RWPE2 (cell line): ENCODE measurements at regions not wholly inside any gene's neighbourhood (a gene's known extent, or its start where the extent isn't known, plus 50 kb on each side); places are given as distances from the start of the nearest gene placed in this dataset.
"Not testable (repeated sequence)": the region's sequence is repeated elsewhere in the genome, so short reads cannot be mapped to it uniquely, and the experiment has no call there.

Source experiments
- ATAC-seq: fragments of 200-7000 bp; cut with Tn5 transposase; 3 replicates; pipeline ENCODE4 v1.9.1; 2021; ENCODE audit warnings: low read depth
- DNase-seq: peaks from one replicate; pipeline ENCODE4 v3.0.0-alpha.2; 2020; ENCODE audit warnings: low spot score
- H3K27ac ChIP-seq: fragments of 450-650 bp; 2 replicates; pipeline ENCODE4 v1.5.1; 2017; ENCODE audit warnings: mild to moderate bottlenecking; ENCODE audit not compliant: poor library complexity, severe bottlenecking
- H3K27me3 ChIP-seq: fragments of 250-450 bp; sonication (Bioruptor Pico); 2 replicates; pipeline ENCODE4 v1.5.1; 2021; ENCODE audit warnings: mild to moderate bottlenecking, moderate library complexity; ENCODE audit not compliant: insufficient read depth, poor library complexity, severe bottlenecking
- H3K36me3 ChIP-seq: fragments of 250-450 bp; sonication (Bioruptor Pico); 2 replicates; pipeline ENCODE4 v1.5.1; 2020; ENCODE audit warnings: low read depth, mild to moderate bottlenecking, moderate library complexity
- H3K4me1 ChIP-seq: fragments of 250-450 bp; sonication (Bioruptor Pico); 2 replicates; pipeline ENCODE4 v1.5.1; 2021; ENCODE audit warnings: mild to moderate bottlenecking, moderate library complexity; ENCODE audit not compliant: insufficient read depth, poor library complexity, severe bottlenecking
- H3K4me3 ChIP-seq: fragments of 250-450 bp; sonication (Bioruptor Pico); 2 replicates; pipeline ENCODE4 v1.5.1; 2021; ENCODE audit warnings: mild to moderate bottlenecking, moderate library complexity; ENCODE audit not compliant: severe bottlenecking
- H3K9me3 ChIP-seq: fragments of 250-450 bp; sonication (Bioruptor Pico); 2 replicates; pipeline ENCODE4 v1.5.1; 2021; ENCODE audit warnings: mild to moderate bottlenecking, moderate library complexity; ENCODE audit not compliant: severe bottlenecking
- TF ChIP-seq, protein P1 (sequence below): fragments of 450-650 bp; IDR thresholded peaks from one replicate; pipeline ENCODE4 v1.5.1; 2017; ENCODE audit warnings: mild to moderate bottlenecking, moderate library complexity; ENCODE audit not compliant: poor library complexity, severe bottlenecking

DNA sequence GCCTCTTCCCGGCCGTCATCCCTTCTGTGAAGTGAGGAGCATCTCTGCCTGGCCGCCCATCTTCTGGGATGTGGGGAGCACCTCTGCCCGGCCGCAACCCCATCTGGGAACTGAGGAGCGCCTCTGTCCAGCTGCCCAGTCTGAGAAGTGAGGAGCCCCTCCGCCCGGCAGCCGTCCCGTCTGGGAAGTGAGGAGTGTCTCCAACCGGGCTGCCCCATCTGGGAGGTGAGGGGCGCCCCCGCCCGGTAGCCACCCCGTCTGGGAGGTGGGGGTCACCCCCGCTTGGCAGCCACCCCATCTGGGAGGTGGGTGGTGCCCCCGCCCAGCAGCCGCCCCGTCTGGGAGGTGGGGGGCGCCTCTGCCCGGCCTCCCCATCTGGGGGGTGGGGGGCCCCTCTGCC, 142.3 kb downstream of the LAS1L start:
- Histone ChIP-seq H3K4me1 (no peaks in the 10 kb centered on the region), H3K4me3 (no peak overlapping the region), H3K36me3 (no peaks in the 10 kb centered on the region), H3K9me3 (no peaks in the 10 kb centered on the region), H3K27ac (no peak overlapping the region), H3K27me3 (no peaks in the 10 kb centered on the region)
- no peak for DNase-seq
- ATAC-seq: no peak
- TF ChIP-seq, protein P1, sequence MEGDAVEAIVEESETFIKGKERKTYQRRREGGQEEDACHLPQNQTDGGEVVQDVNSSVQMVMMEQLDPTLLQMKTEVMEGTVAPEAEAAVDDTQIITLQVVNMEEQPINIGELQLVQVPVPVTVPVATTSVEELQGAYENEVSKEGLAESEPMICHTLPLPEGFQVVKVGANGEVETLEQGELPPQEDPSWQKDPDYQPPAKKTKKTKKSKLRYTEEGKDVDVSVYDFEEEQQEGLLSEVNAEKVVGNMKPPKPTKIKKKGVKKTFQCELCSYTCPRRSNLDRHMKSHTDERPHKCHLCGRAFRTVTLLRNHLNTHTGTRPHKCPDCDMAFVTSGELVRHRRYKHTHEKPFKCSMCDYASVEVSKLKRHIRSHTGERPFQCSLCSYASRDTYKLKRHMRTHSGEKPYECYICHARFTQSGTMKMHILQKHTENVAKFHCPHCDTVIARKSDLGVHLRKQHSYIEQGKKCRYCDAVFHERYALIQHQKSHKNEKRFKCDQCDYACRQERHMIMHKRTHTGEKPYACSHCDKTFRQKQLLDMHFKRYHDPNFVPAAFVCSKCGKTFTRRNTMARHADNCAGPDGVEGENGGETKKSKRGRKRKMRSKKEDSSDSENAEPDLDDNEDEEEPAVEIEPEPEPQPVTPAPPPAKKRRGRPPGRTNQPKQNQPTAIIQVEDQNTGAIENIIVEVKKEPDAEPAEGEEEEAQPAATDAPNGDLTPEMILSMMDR: no peak

DNA sequence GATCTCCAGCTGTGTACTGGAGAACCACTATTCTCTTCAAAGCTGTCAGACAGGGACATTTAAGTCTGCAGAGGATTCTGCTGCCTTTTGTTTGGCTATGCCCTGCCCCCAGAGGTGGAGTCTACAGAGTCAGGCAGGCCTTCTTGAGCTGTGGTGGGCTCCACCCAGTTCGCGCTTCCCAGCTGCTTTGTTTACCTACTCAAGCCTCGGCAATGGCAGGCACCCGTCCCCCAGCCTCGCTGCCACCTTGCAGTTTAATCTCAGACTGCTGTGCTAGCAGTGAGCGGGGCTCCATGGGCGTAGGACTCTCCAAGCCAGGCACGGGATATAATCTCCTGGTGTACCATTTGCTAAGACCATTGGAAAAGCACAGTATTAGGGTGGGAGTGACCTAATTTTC, 145.5 kb downstream of the LAS1L start:
- not testable (repeated sequence) for H3K36me3 ChIP-seq, DNase-seq, H3K4me3 ChIP-seq, H3K27ac ChIP-seq, ATAC-seq, H3K9me3 ChIP-seq, H3K27me3 ChIP-seq, H3K4me1 ChIP-seq
